ENCODE measurements at regions not wholly inside any gene's neighbourhood (a gene's known extent, or its start where the extent isn't known, plus 50 kb on each side); places are given as distances from the start of the nearest gene placed in this dataset.

DNA sequence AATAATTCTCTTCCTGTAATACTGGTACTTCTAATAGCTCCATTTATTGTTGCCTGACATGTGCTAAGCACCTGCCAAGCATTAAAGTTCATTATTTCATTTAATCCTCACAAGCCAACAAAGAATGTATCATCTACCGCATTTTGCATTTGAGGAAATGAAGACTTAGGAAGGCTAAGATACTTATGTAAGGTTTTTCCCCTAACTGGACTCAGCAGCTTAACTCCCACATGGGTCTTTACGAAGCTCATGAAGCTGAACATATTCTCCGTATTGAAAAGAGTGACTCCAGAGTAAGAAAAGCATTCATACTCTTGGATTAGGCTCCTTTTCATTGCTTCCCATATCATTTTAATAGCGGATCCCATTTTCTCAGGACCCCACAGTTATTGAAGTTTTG lies 155.7 kb upstream of the TMEM72 start:
- ChIA-PET POLR2A (no interaction called here), CTCF (no interaction called here)
- Mint-ChIP-seq H3K27me3 (peaks cover 5% of the 10 kb centered on the region), H3K4me1 (no peaks in the 10 kb centered on the region), H3K27ac (no peak overlapping the region), H3K4me3 (no peak overlapping the region), H3K9me3 (ENCODE audit: insufficient read depth) (peaks cover 2% of the 10 kb centered on the region)
- TF ChIP-seq, protein P1, sequence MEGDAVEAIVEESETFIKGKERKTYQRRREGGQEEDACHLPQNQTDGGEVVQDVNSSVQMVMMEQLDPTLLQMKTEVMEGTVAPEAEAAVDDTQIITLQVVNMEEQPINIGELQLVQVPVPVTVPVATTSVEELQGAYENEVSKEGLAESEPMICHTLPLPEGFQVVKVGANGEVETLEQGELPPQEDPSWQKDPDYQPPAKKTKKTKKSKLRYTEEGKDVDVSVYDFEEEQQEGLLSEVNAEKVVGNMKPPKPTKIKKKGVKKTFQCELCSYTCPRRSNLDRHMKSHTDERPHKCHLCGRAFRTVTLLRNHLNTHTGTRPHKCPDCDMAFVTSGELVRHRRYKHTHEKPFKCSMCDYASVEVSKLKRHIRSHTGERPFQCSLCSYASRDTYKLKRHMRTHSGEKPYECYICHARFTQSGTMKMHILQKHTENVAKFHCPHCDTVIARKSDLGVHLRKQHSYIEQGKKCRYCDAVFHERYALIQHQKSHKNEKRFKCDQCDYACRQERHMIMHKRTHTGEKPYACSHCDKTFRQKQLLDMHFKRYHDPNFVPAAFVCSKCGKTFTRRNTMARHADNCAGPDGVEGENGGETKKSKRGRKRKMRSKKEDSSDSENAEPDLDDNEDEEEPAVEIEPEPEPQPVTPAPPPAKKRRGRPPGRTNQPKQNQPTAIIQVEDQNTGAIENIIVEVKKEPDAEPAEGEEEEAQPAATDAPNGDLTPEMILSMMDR (IDR thresholded peaks at IDR 0.05) = no peak
- no peak for TF ChIP-seq EZH2 (IDR thresholded peaks at IDR 0.05; ENCODE audit: borderline replicate concordance, insufficient read depth, low read depth, low read length, poor library complexity, severe bottlenecking)
- Histone ChIP-seq H3K4me1 (ENCODE audit: control insufficient read depth in 2 of 2, insufficient read depth in 2 of 2, low read length in 2 of 2) (no peaks in the 10 kb centered on the region), H3K4me3 (ENCODE audit: control extremely low read depth in 1 of 5, extremely low read depth in 1 of 5, insufficient read depth in 1 of 5, low read depth in 2 of 5, low read length in 4 of 5) (no peak overlapping the region), H3K79me2 (ENCODE audit: control insufficient read depth, insufficient read depth, low read length) (no peaks in the 10 kb centered on the region), H3K9me3 (ENCODE audit: control extremely low read depth in 1 of 3, control insufficient read depth in 2 of 3, insufficient read depth in 1 of 3, low read length in 2 of 3) (no peaks in the 10 kb centered on the region), H3K4me2 (replicated peaks; ENCODE audit: low read depth, low read length, poor library complexity, severe bottlenecking) (no peak overlapping the region), H3K27me3 (replicated peaks in 1 of 4; ENCODE audit: control extremely low read depth in 1 of 4, control insufficient read depth in 3 of 4, insufficient read depth in 4 of 4, low read length in 3 of 4) (no peaks in the 10 kb centered on the region), H3K27ac (ENCODE audit: low read length in 2 of 2) (no peak overlapping the region), H3K9ac (ENCODE audit: low read length) (no peak overlapping the region), H2AFZ (ENCODE audit: insufficient read depth, low read depth, low read length, poor library complexity, severe bottlenecking) (no peak overlapping the region), H3K36me3 (replicated peaks in 1 of 2; ENCODE audit: control extremely low read depth in 1 of 2, control insufficient read depth in 1 of 2, extremely low read depth in 1 of 2, insufficient read depth in 2 of 2, low read length in 1 of 2) (no peaks in the 10 kb centered on the region), H4K20me1 (ENCODE audit: control insufficient read depth, insufficient read depth, low read length, poor library complexity, severe bottlenecking) (no peaks in the 10 kb centered on the region)
- 100% methylated on average over 1 of the region's 4 CpGs for WGBS (ENCODE audit: insufficient coverage)
- ATAC-seq (ENCODE audit: low read depth) (no peak), DNase-seq (no peak)
- intact Hi-C loops (cut with micrococcal nuclease) = no loop called here

DNA sequence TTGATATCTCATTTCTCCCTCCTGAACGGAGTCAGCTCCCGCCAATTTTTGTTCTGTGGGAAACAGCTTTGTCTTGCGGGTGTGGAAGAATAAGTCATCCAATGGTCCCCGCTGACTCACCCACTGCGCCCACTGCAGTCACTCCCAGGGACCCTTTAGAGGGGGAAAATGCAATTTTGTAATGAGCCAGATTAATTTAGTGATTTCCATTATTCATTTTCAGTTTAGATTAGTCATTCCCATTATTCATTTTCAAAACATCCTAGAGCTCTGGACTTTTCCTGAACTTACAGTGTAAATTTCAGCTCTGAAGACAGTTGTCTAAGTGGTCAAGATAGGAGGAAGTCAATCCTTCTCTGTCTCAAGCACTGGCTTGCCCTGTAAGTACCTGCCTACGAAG lies 154.9 kb upstream of the TMEM72 start:
- no peaks in the 10 kb centered on the region for H3K9me3 ChIP-seq (ENCODE audit: control extremely low read depth in 1 of 3, control insufficient read depth in 2 of 3, insufficient read depth in 1 of 3, low read length in 2 of 3)
- WGBS (ENCODE audit: insufficient coverage) = 86% methylated on average over 2 of the region's 6 CpGs
- H4K20me1 ChIP-seq (ENCODE audit: control insufficient read depth, insufficient read depth, low read length, poor library complexity, severe bottlenecking) = no peaks in the 10 kb centered on the region
- ATAC-seq (ENCODE audit: low read depth) = no peak
- ChIA-PET CTCF (no interaction called here), POLR2A (no interaction called here)
- no peaks in the 10 kb centered on the region for H3K79me2 ChIP-seq (ENCODE audit: control insufficient read depth, insufficient read depth, low read length)
- Mint-ChIP-seq H3K27me3 (peaks cover 5% of the 10 kb centered on the region), H3K9me3 (ENCODE audit: insufficient read depth) (peaks cover 2% of the 10 kb centered on the region), H3K4me3 (no peak overlapping the region), H3K4me1 (no peaks in the 10 kb centered on the region), H3K27ac (no peak overlapping the region)
- no peak overlapping the region for H3K9ac ChIP-seq (ENCODE audit: low read length)
- no peak overlapping the region for H3K27ac ChIP-seq (ENCODE audit: low read length in 2 of 2)
- no peak overlapping the region for H2AFZ ChIP-seq (ENCODE audit: insufficient read depth, low read depth, low read length, poor library complexity, severe bottlenecking)
- TF ChIP-seq EZH2 (IDR thresholded peaks at IDR 0.05; ENCODE audit: borderline replicate concordance, insufficient read depth, low read depth, low read length, poor library complexity, severe bottlenecking) = no peak
- no peak overlapping the region for H3K4me3 ChIP-seq (ENCODE audit: control extremely low read depth in 1 of 5, extremely low read depth in 1 of 5, insufficient read depth in 1 of 5, low read depth in 2 of 5, low read length in 4 of 5)
- DNase-seq = no peak
- no peaks in the 10 kb centered on the region for H3K4me1 ChIP-seq (ENCODE audit: control insufficient read depth in 2 of 2, insufficient read depth in 2 of 2, low read length in 2 of 2)
- intact Hi-C loops (cut with micrococcal nuclease) = no loop called here
- no peaks in the 10 kb centered on the region for H3K36me3 ChIP-seq (replicated peaks in 1 of 2; ENCODE audit: control extremely low read depth in 1 of 2, control insufficient read depth in 1 of 2, extremely low read depth in 1 of 2, insufficient read depth in 2 of 2, low read length in 1 of 2)
- no peak overlapping the region for H3K4me2 ChIP-seq (replicated peaks; ENCODE audit: low read depth, low read length, poor library complexity, severe bottlenecking)
- no peaks in the 10 kb centered on the region for H3K27me3 ChIP-seq (replicated peaks in 1 of 4; ENCODE audit: control extremely low read depth in 1 of 4, control insufficient read depth in 3 of 4, insufficient read depth in 4 of 4, low read length in 3 of 4)

Measured in B cell (primary cell).